HG02571 (cell line): ENCODE measurements at regions not wholly inside any gene's neighbourhood (a gene's known extent, or its start where the extent isn't known, plus 50 kb on each side); places are given as distances from the start of the nearest gene placed in this dataset.
"Not testable (repeated sequence)": the region's sequence is repeated elsewhere in the genome, so short reads cannot be mapped to it uniquely, and the experiment has no call there.

Experiments used
- ATAC-seq: cut with Tn5 transposase; IDR thresholded peaks from one replicate; pipeline ENCODE4 v1.9.1; 2021; ENCODE audit warnings: mild to moderate bottlenecking, moderate library complexity; ENCODE audit not compliant: unreplicated experiment

DNA sequence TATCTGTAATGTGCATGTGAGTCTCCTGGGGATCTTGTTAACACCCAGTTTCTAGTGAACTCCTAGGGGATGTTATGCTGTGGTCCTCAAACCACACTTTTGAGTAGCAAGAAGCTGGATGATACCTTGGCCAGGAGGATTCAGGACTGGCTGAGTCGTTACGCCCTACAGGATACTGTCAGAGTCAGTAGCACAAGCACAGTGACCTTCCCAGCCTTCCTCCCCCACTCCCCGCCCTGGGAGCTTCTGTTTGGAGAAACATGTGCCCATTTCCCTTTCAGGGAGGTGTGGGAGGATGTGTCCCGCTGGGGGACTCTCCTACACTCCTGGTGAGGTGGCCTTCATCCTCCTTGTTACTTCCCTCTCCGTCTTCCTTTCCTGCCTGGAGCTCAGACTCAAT, 76.4 kb upstream of the TRPM1 start:
- ATAC-seq = no peak

DNA sequence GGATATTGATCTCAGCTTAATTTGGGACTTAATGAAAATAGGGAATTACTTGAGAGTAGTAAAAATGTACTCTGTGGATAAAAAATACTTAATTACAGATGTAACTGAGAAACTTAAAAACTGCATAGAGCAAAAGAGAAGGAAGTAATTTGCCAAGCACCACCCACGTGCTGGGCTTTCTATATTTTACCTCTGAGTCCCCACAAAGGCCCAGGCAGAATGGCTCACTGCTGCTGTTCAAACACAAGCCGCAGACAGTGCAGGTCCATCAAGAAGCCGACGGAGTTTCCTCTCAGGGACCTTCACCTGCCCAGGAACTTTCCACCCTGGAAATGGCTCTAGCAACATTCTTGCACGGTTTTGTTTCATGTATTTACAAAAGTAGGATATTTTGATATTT, 77.2 kb upstream of the TRPM1 start:
- no peak for ATAC-seq

DNA sequence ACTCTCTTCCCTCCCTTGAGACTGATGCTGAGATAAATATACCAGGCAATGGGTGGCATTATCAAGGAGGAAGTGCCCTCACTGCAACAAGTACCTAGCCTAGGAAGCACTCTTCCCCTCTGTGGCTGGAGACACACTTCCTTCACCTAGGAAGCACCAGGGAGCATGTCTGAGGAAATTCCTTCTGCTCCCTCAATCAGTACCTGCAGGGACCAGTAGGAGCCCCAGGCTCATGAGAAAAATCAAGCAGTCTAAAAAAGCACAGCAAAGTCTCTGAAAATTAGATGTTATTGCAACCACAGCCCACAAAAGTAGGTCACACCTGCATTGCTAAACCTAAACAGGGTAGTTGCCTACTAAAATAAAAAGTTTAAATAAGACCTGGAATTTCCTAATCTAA, 78.2 kb upstream of the TRPM1 start:
- no peak for ATAC-seq

DNA sequence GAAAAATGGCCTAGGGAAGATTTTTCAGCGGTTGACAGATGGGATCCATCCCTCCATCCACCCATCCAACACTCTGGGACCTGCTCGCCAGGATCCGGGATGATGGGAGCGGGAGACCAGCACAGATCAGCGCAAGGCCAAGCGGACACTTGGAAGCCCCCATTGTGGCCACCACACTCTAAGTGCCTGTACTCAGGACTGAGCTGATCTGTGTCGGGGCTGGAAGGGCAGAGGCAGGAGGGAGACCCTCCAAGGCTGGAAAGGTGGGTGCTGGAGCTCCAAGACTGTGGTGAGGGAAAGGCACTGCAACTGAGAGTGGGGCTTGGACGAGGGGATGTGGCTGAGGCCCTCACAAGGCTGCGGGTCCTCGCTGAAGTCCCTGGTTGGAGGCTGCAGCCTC, 91.8 kb upstream of the TRPM1 start:
- ATAC-seq = no peak

DNA sequence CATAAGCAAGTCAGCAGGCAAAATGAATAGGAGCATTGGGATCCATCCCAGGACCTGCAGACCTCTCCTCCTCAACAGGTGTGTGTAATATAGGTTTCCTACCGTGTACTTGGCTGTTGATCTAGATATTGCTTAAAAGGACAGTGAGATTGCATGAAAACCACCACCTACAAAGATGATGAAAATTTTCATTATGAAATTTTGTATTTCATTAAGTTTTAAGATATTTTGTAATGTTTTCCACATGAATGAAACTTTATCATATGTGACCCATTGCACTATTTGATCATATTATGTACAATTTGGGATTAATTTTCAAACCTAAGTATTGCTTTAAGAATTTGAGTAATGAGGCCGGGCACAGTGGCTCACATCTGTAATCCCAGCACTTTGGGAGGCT, 94.3 kb upstream of the TRPM1 start:
- no peak for ATAC-seq

GRCh38 chr15:31197497-31198414, 96.2 kb upstream of the TRPM1 start:
- no peak for ATAC-seq

DNA sequence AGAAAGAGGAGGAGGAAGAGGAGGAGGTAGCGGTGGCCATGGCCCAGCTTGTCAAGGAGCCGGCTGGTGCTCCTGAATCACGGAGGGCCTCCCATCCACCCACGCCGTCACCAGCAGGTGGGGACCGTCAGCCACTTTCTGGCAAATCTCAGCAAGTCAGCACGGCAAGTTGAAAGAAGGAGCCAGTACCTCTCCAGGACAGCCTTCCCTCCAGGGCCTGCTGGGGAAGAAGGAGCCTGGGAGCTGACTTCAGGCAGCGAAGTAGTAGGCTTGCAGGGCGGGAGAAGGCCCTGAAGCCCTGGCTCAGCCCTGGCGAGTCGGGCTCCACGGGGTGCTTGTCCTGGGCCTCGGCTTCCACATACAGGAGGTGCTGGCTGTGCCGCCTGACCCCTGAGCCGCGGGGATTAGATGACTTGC, 99.2 kb upstream of the TRPM1 start:
- no peak for ATAC-seq

GRCh38 chr15:31202953-31203352, 101.4 kb upstream of the TRPM1 start:
- no peak for ATAC-seq

GRCh38 chr15:31203999-31204398, 102.5 kb upstream of the TRPM1 start:
- ATAC-seq = no peak

GRCh38 chr15:31206386-31207181, 105.1 kb upstream of the TRPM1 start:
- no peak for ATAC-seq

DNA sequence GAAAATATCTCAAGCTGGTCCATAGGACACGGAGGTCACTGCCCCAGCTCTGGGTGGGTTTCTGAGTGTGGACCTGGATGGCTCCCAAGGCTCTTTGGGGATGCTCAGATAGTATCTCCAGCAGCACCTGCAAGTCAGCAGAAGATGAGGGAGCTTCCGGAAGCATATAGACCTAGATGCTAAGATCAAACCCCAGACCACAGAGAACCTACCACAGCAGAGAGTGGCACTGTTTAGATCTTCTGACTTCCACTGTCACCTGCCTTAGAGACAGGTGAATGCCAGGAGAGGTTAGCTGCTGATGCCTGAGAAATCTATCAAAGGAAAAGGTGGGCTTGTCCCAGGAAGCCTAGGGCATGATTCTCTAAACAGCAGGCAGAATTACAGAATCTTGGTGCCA, 105.7 kb upstream of the TRPM1 start:
- no peak for ATAC-seq

GRCh38 chr15:31207861-31208260, 106.3 kb upstream of the TRPM1 start:
- not testable (repeated sequence) for ATAC-seq

GRCh38 chr15:31208817-31209216, 107.3 kb upstream of the TRPM1 start:
- no peak for ATAC-seq

DNA sequence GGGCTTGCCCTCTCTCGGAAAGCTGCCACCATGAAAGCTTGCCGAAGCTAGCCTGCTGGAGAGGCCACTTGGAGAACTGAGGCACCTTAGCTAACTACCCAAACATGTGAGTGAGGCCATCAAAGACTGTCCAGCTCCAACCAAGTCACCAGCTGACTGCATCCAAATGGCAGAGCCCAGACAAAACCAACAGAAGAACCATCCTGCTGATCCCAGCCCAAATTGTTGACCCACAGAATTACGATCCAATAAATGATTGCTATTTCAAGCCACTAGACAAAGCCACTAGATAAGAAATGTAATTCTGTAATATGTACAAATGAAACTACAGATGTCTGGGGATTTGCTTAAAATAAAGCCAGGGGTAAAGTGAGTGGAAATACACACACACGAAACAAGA, 109.8 kb upstream of the TRPM1 start:
- no peak for ATAC-seq

GRCh38 chr15:31212326-31213080, 111.0 kb upstream of the TRPM1 start:
- ATAC-seq = no peak

DNA sequence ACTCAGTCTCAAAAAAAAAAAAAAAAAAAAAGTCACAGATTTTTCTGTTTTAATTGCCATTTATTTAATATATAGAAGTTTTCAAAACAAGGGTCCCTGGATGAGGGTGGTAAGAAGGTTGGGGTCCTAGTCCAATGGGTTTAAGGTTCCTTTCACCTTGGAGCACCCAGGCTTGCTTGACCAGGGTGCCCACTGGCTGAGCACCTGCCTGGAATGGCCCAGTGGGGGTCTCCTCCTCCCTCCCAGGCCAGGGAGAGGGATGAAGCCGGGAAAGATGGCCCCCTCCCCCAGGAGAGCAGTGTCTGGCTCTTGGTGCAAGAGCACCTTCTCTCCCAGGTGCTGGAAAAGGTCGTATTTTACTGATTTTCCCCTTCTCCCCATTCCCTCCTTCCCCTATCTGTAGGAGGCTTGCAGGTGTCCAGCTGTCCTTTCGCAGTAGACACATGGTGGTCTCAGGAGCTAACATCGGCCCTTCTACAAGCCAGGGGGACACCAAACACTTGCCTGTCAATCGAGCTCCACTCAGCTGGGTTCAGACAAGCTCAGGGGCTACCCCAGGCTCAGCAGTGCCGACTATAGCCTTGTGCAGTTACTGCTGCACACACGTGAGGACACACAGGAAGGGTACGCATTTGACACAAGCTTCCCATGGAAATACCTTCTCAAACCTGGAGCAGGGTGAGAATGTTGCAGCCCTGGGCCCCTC, 112.3 kb upstream of the KLF13 start:
- no peak for ATAC-seq

GRCh38 chr15:31214864-31215489, 111.7 kb upstream of the KLF13 start:
- ATAC-seq = peak; percentile 1

GRCh38 chr15:31215490-31216214, 111.0 kb upstream of the KLF13 start:
- peak; percentile 72 for ATAC-seq

GRCh38 chr15:31216215-31216911, 110.3 kb upstream of the KLF13 start:
- peak; percentile 32 for ATAC-seq
